ENCODE measurements at regions not wholly inside any gene's neighbourhood (a gene's known extent, or its start where the extent isn't known, plus 50 kb on each side); places are given as distances from the start of the nearest gene placed in this dataset.

- Histone ChIP-seq H3K27ac (ENCODE audit: insufficient read depth, low read length) (peak overlapping the region; percentile 41), H3K36me3 (ENCODE audit: control insufficient read depth, insufficient read depth, low read length) (no peaks in the 10 kb centered on the region), H3K9ac (ENCODE audit: insufficient read depth, low read length) (no peak overlapping the region), H3K4me1 (ENCODE audit: control insufficient read depth, extremely low read depth, insufficient read depth, low read length) (peaks cover 2% of the 10 kb centered on the region), H3K4me3 (replicated peaks in 1 of 4; ENCODE audit: control extremely low read depth in 1 of 4, insufficient read depth in 1 of 4, low read depth in 3 of 4, low read length in 4 of 4) (no peak overlapping the region), H3K27me3 (ENCODE audit: control insufficient read depth, insufficient read depth, low read length) (no peaks in the 10 kb centered on the region), H3K9me3 (ENCODE audit: control insufficient read depth, insufficient read depth, low read depth, low read length) (no peaks in the 10 kb centered on the region), H3K4me2 (ENCODE audit: extremely low read depth, insufficient read depth, low read length) (peak overlapping the region; percentile 45), H4K20me1 (ENCODE audit: control insufficient read depth, extremely low read depth, insufficient read depth, low read length) (no peaks in the 10 kb centered on the region), H3K79me2 (ENCODE audit: control insufficient read depth, insufficient read depth, low read length) (no peaks in the 10 kb centered on the region), H2AFZ (ENCODE audit: low read length) (peak overlapping the region; percentile 45)
- TF ChIP-seq, protein P1, sequence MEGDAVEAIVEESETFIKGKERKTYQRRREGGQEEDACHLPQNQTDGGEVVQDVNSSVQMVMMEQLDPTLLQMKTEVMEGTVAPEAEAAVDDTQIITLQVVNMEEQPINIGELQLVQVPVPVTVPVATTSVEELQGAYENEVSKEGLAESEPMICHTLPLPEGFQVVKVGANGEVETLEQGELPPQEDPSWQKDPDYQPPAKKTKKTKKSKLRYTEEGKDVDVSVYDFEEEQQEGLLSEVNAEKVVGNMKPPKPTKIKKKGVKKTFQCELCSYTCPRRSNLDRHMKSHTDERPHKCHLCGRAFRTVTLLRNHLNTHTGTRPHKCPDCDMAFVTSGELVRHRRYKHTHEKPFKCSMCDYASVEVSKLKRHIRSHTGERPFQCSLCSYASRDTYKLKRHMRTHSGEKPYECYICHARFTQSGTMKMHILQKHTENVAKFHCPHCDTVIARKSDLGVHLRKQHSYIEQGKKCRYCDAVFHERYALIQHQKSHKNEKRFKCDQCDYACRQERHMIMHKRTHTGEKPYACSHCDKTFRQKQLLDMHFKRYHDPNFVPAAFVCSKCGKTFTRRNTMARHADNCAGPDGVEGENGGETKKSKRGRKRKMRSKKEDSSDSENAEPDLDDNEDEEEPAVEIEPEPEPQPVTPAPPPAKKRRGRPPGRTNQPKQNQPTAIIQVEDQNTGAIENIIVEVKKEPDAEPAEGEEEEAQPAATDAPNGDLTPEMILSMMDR (conservative IDR thresholded peaks at IDR 0.05 in 1 of 2, IDR thresholded peaks at IDR 0.05 in 1 of 2; ENCODE audit: low read depth in 1 of 2, low read length in 2 of 2), result no peak
- TF ChIP-seq EZH2 (IDR thresholded peaks at IDR 0.05; ENCODE audit: low read length, missing control alignments), result no peak
- DNase-seq (ENCODE audit: low read depth in 2 of 2), result peak; percentile 84 to 96
Observed at GRCh38 chr13:37429976-37430375, 168.6 kb downstream of the POSTN start.

DNA sequence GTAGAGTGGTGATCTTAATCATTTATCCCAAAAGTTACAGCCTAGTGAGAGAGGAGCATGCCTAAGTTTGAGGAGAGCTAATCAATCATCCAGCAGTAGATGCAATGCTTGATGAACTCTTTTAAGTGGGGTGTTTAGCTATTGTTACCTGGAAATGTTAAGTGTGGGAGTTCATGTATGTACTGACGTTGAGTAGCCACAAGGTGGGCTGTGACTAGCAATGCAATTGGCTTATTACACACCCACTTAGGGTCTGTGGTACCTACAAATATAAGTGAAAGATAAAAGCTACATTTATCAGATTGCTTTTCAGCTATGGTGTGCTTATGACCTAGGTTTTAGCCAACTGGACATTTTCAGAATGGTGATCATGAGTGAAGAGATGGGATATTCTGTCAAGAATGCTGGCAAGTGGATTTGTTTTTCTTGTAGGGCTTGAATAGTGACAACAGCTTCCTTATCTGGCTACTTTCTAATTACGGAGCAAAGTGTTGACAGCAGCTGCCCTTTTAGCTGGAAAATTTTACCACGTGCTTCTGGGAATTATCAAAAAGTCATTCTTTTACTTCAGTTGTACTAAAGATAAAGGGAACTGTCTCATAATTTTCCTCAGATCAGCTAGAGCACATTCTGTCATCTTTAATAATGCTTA, 170.6 kb downstream of the POSTN start:
- Histone ChIP-seq H3K36me3 (ENCODE audit: control insufficient read depth, insufficient read depth, low read length) (no peaks in the 10 kb centered on the region), H3K27me3 (ENCODE audit: control insufficient read depth, insufficient read depth, low read length) (no peaks in the 10 kb centered on the region), H2AFZ (ENCODE audit: low read length) (no peak overlapping the region), H3K9ac (ENCODE audit: insufficient read depth, low read length) (no peak overlapping the region), H4K20me1 (ENCODE audit: control insufficient read depth, extremely low read depth, insufficient read depth, low read length) (no peaks in the 10 kb centered on the region), H3K4me3 (replicated peaks in 1 of 4; ENCODE audit: control extremely low read depth in 1 of 4, insufficient read depth in 1 of 4, low read depth in 3 of 4, low read length in 4 of 4) (no peak overlapping the region), H3K27ac (ENCODE audit: insufficient read depth, low read length) (no peak overlapping the region), H3K9me3 (ENCODE audit: control insufficient read depth, insufficient read depth, low read depth, low read length) (no peaks in the 10 kb centered on the region), H3K79me2 (ENCODE audit: control insufficient read depth, insufficient read depth, low read length) (no peaks in the 10 kb centered on the region), H3K4me1 (ENCODE audit: control insufficient read depth, extremely low read depth, insufficient read depth, low read length) (peaks cover 2% of the 10 kb centered on the region), H3K4me2 (ENCODE audit: extremely low read depth, insufficient read depth, low read length) (no peak overlapping the region)
- DNase-seq (ENCODE audit: low read depth in 2 of 2), result no peak
- TF ChIP-seq EZH2 (IDR thresholded peaks at IDR 0.05; ENCODE audit: low read length, missing control alignments), result no peak
- TF ChIP-seq, protein P1 (conservative IDR thresholded peaks at IDR 0.05 in 1 of 2, IDR thresholded peaks at IDR 0.05 in 1 of 2; ENCODE audit: low read depth in 1 of 2, low read length in 2 of 2), result no peak

DNA sequence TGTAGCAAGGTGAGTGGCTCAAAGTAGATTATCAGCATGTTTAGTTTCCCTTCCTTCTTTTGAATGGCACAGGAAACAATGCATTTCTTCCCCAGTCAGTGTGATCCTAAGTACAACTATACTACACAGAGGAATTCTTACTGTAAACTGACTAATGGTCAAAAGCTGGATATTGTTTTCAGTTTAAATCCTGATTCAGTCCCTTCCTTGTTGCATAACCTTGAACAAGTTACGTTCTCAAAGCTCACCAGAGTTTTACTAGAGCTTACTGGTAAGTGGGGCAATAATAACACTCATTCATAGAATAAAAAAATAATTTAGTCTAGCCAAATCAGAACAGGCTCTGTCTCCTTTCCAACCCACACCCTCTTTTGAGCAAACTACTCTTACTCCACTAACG, 180.1 kb downstream of the POSTN start:
- peak in 1 of 2 donors; percentile 46 for DNase-seq (ENCODE audit: low read depth in 2 of 2)
- H3K9ac ChIP-seq (ENCODE audit: insufficient read depth, low read length), result no peak overlapping the region

More for the DNA sequence above, 180.1 kb downstream of the POSTN start:
- Histone ChIP-seq H3K79me2 (ENCODE audit: control insufficient read depth, insufficient read depth, low read length) (no peaks in the 10 kb centered on the region), H3K27ac (ENCODE audit: insufficient read depth, low read length) (no peak overlapping the region), H3K27me3 (ENCODE audit: control insufficient read depth, insufficient read depth, low read length) (no peaks in the 10 kb centered on the region), H3K36me3 (ENCODE audit: control insufficient read depth, insufficient read depth, low read length) (no peaks in the 10 kb centered on the region), H3K4me1 (ENCODE audit: control insufficient read depth, extremely low read depth, insufficient read depth, low read length) (no peaks in the 10 kb centered on the region), H3K9me3 (ENCODE audit: control insufficient read depth, insufficient read depth, low read depth, low read length) (no peaks in the 10 kb centered on the region), H3K4me3 (replicated peaks in 1 of 4; ENCODE audit: control extremely low read depth in 1 of 4, insufficient read depth in 1 of 4, low read depth in 3 of 4, low read length in 4 of 4) (no peak overlapping the region), H2AFZ (ENCODE audit: low read length) (no peak overlapping the region), H3K4me2 (ENCODE audit: extremely low read depth, insufficient read depth, low read length) (no peak overlapping the region), H4K20me1 (ENCODE audit: control insufficient read depth, extremely low read depth, insufficient read depth, low read length) (no peaks in the 10 kb centered on the region)
- TF ChIP-seq EZH2 (IDR thresholded peaks at IDR 0.05; ENCODE audit: low read length, missing control alignments), result no peak
- TF ChIP-seq, protein P1 (conservative IDR thresholded peaks at IDR 0.05 in 1 of 2, IDR thresholded peaks at IDR 0.05 in 1 of 2; ENCODE audit: low read depth in 1 of 2, low read length in 2 of 2), result no peak

All from fibroblast of lung (primary cell).